Fibroblast of the aortic adventitia (primary cell): ENCODE measurements at regions not wholly inside any gene's neighbourhood (a gene's known extent, or its start where the extent isn't known, plus 50 kb on each side); places are given as distances from the start of the nearest gene placed in this dataset.
"Not testable (repeated sequence)": the region's sequence is repeated elsewhere in the genome, so short reads cannot be mapped to it uniquely, and the experiment has no call there.

Experiments
- DNase-seq: peaks from one replicate; pipeline ENCODE4 v3.0.0-alpha.2; 2010; ENCODE audit warnings: low read depth
- H3K4me3 ChIP-seq: 2 replicates; pipeline ENCODE4 v1.5.1; 2011; ENCODE audit warnings: low read depth, mild to moderate bottlenecking, control low read depth, low read length, moderate library complexity
- TF ChIP-seq, protein P1 (sequence below): IDR thresholded peaks from 2 replicates; pipeline ENCODE4 v1.5.1; 2011; ENCODE audit warnings: mild to moderate bottlenecking, low read length, control low read depth, inconsistent platforms; ENCODE audit not compliant: insufficient read depth

DNA sequence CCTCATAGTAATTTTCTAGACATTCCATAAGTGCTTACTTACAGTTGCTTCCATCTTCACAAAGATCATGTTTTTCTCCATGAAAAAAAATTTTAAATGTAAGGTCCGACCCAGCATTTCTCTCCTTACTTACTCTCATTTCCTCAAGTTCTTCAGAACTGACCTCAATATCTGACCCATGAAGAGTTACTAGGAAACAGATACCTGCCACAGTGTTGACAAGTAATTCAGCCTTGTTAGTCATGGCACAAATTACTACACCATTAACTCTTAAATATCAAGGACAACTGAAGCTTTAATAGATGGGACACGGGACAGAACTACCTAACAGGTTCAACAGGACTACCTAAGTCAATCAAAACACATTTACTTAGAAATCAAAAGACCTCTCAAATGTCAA is 316.2 kb downstream of the POM121L12 start:
- no peak for DNase-seq
- TF ChIP-seq, protein P1, sequence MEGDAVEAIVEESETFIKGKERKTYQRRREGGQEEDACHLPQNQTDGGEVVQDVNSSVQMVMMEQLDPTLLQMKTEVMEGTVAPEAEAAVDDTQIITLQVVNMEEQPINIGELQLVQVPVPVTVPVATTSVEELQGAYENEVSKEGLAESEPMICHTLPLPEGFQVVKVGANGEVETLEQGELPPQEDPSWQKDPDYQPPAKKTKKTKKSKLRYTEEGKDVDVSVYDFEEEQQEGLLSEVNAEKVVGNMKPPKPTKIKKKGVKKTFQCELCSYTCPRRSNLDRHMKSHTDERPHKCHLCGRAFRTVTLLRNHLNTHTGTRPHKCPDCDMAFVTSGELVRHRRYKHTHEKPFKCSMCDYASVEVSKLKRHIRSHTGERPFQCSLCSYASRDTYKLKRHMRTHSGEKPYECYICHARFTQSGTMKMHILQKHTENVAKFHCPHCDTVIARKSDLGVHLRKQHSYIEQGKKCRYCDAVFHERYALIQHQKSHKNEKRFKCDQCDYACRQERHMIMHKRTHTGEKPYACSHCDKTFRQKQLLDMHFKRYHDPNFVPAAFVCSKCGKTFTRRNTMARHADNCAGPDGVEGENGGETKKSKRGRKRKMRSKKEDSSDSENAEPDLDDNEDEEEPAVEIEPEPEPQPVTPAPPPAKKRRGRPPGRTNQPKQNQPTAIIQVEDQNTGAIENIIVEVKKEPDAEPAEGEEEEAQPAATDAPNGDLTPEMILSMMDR = no peak
- no peak overlapping the region for H3K4me3 ChIP-seq

GRCh38 chr7:53358269-53358668 is 322.8 kb downstream of the POM121L12 start:
- no peak overlapping the region for H3K4me3 ChIP-seq
- no peak for DNase-seq
- TF ChIP-seq, protein P1 = no peak

DNA sequence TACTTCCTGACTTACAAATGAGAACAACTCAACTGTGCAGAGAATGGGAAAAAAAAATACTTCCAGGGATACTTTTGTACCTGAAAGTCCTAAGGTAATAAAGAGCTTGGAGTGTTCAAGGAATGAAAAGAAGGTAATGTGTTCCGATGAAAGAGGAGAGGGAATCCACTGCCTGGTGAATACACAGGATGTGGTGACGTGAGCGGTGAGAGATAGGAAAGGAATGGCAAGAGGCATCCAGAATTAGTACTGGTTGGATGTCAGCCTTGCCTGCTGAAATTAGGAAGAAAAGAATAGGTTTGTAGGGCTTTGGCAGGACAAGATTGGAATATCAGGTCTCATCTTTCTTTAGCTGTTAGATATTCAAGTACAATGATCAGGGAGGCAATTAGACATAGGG is 347.7 kb downstream of the POM121L12 start:
- TF ChIP-seq, protein P1 = no peak

GRCh38 chr7:53385239-53385638 is 349.8 kb downstream of the POM121L12 start:
- H3K4me3 ChIP-seq, DNase-seq: not testable (repeated sequence)

More for the DNA sequence above, 347.7 kb downstream of the POM121L12 start:
- DNase-seq = no peak
- H3K4me3 ChIP-seq = no peak overlapping the region

DNA sequence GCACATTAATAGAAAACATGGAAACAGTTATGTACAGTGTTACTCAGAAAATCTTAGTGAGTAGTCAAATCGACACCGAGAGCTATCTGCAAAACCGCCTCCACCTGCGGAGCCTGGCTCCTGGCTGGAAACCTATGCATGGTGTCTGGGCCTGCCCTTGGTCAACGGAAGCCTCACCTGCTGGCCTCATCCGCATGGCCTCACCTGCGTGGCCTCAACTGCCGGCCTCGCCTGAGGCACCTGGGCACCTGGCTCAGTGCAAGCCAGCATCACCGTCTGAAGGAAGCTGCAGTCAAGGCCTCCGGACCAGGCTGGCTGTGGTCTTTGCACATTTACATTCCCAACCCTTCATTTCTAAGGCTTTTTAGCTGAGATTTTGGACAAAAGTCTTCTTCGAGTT is 352.1 kb downstream of the POM121L12 start:
- no peak for DNase-seq
- H3K4me3 ChIP-seq = no peak overlapping the region
- TF ChIP-seq, protein P1 = no peak

DNA sequence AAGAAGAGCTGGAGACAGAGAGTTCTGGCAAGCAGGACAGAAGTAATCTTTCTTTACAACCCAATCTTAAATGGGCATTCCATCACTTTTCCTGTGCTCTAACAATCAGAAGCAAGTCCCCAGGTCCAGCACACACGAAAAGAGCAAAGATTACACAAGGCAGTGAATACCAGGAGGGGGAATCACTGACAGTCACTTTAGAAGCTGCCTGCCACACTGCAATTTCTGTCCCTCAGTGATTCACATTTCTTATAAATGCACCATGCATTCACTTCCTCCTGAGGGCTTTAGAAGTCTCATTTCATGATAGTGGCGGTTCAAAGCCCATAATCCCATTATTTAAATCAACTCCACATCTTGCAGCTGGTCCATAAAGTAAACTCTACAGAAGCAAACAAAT is 362.5 kb downstream of the POM121L12 start:
- H3K4me3 ChIP-seq = no peak overlapping the region
- TF ChIP-seq, protein P1 = no peak
- DNase-seq = no peak

- TF ChIP-seq, protein P1 = no peak
- DNase-seq = no peak
- no peak overlapping the region for H3K4me3 ChIP-seq
Measured at GRCh38 chr7:53398566-53398965, 363.1 kb downstream of the POM121L12 start.
